ENCODE measurements at regions not wholly inside any gene's neighbourhood (a gene's known extent, or its start where the extent isn't known, plus 50 kb on each side); places are given as distances from the start of the nearest gene placed in this dataset.

GRCh38 chr2:15034246-15034645 is 401.7 kb downstream of the LRATD1 start (continued):
- TF ChIP-seq OSR2 (tag by site-specific recombination; IDR thresholded peaks at IDR 0.05) (no peak), ZNF184 (tag by site-specific recombination; IDR thresholded peaks at IDR 0.05) (no peak), KLF10 (tag by site-specific recombination; IDR thresholded peaks at IDR 0.05) (no peak), ZNF341 (tag by site-specific recombination; IDR thresholded peaks at IDR 0.05; ENCODE audit: low read depth) (no peak), SCRT1 (tag by site-specific recombination; IDR thresholded peaks at IDR 0.05; ENCODE audit: borderline replicate concordance) (no peak), ZNF785 (tag by site-specific recombination; IDR thresholded peaks at IDR 0.05) (no peak), ZIC2 (tag by site-specific recombination; IDR thresholded peaks at IDR 0.05) (no peak), KLF9 (tag by site-specific recombination; IDR thresholded peaks at IDR 0.05; ENCODE audit: low read depth) (no peak)
- TF ChIP-seq, protein P1, sequence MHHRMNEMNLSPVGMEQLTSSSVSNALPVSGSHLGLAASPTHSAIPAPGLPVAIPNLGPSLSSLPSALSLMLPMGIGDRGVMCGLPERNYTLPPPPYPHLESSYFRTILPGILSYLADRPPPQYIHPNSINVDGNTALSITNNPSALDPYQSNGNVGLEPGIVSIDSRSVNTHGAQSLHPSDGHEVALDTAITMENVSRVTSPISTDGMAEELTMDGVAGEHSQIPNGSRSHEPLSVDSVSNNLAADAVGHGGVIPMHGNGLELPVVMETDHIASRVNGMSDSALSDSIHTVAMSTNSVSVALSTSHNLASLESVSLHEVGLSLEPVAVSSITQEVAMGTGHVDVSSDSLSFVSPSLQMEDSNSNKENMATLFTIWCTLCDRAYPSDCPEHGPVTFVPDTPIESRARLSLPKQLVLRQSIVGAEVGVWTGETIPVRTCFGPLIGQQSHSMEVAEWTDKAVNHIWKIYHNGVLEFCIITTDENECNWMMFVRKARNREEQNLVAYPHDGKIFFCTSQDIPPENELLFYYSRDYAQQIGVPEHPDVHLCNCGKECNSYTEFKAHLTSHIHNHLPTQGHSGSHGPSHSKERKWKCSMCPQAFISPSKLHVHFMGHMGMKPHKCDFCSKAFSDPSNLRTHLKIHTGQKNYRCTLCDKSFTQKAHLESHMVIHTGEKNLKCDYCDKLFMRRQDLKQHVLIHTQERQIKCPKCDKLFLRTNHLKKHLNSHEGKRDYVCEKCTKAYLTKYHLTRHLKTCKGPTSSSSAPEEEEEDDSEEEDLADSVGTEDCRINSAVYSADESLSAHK (tag by site-specific recombination; IDR thresholded peaks at IDR 0.05) = no peak
- TF ChIP-seq, protein P2, sequence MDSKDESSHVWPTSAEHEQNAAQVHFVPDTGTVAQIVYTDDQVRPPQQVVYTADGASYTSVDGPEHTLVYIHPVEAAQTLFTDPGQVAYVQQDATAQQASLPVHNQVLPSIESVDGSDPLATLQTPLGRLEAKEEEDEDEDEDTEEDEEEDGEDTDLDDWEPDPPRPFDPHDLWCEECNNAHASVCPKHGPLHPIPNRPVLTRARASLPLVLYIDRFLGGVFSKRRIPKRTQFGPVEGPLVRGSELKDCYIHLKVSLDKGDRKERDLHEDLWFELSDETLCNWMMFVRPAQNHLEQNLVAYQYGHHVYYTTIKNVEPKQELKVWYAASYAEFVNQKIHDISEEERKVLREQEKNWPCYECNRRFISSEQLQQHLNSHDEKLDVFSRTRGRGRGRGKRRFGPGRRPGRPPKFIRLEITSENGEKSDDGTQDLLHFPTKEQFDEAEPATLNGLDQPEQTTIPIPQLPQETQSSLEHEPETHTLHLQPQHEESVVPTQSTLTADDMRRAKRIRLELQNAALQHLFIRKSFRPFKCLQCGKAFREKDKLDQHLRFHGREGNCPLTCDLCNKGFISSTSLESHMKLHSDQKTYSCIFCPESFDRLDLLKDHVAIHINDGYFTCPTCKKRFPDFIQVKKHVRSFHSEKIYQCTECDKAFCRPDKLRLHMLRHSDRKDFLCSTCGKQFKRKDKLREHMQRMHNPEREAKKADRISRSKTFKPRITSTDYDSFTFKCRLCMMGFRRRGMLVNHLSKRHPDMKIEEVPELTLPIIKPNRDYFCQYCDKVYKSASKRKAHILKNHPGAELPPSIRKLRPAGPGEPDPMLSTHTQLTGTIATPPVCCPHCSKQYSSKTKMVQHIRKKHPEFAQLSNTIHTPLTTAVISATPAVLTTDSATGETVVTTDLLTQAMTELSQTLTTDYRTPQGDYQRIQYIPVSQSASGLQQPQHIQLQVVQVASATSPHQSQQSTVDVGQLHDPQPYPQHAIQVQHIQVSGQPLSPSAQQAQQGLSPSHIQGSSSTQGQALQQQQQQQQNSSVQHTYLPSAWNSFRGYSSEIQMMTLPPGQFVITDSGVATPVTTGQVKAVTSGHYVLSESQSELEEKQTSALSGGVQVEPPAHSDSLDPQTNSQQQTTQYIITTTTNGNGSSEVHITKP (tag by site-specific recombination; IDR thresholded peaks at IDR 0.05) = no peak

DNA sequence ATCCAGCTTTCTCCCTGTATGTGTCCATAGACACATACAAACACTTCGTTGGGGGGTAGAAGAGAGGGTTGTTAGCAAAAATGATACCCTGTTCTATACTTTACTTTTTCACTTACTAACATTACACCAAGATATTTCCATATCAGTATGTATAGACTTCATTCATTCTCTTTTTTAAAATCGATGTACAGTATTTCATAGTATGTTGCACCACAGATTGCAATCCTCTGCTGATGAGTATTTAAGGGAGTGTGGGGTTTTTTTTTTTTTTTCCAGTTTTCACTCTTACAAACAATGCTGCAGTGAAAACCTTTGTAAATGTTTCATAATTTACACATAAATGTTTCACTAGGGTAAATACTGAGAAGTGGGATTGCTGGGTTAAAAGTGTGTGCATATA is 402.3 kb downstream of the LRATD1 start:
- no peaks in the 10 kb centered on the region for H3K36me3 ChIP-seq (ENCODE audit: control insufficient read depth in 2 of 2, insufficient read depth in 1 of 2, low read length in 2 of 2)
- H3K9me3 ChIP-seq (ENCODE audit: control insufficient read depth, insufficient read depth, low read depth, low read length) = no peaks in the 10 kb centered on the region
- ChIA-PET POLR2A (no interaction called here), CTCF (interaction anchor here (1.0 kb wide), 1 partner anchor 131 kb away, joined by 4 read pairs; no protein-coding TSS in a partner anchor)
- H3K4me1 ChIP-seq (ENCODE audit: control insufficient read depth, insufficient read depth, low read length) = no peaks in the 10 kb centered on the region
- H3K4me3 ChIP-seq (ENCODE audit: low read depth, low read length) = no peak overlapping the region
- no peak overlapping the region for H3K27ac ChIP-seq (ENCODE audit: extremely low read depth, low read depth, low read length)
- TF ChIP-seq ZNF530 (tag by site-specific recombination; IDR thresholded peaks at IDR 0.05; ENCODE audit: low read depth) (no peak), ZNF350 (tag by site-specific recombination; IDR thresholded peaks at IDR 0.05) (no peak), ZNF585B (tag by site-specific recombination; IDR thresholded peaks at IDR 0.05) (no peak), ZNF837 (tag by site-specific recombination; IDR thresholded peaks at IDR 0.05) (no peak), MYNN (tag by site-specific recombination; IDR thresholded peaks at IDR 0.05; ENCODE audit: borderline replicate concordance) (no peak), ZNF19 (tag by site-specific recombination; IDR thresholded peaks at IDR 0.05; ENCODE audit: low read depth) (no peak), ZNF513 (tag by site-specific recombination; IDR thresholded peaks at IDR 0.05) (no peak), ZNF623 (tag by site-specific recombination; IDR thresholded peaks at IDR 0.05) (no peak), ZNF18 (tag by site-specific recombination; IDR thresholded peaks at IDR 0.05) (no peak), ZNF48 (tag by site-specific recombination; IDR thresholded peaks at IDR 0.05) (no peak)
- TF ChIP-seq, protein P3, sequence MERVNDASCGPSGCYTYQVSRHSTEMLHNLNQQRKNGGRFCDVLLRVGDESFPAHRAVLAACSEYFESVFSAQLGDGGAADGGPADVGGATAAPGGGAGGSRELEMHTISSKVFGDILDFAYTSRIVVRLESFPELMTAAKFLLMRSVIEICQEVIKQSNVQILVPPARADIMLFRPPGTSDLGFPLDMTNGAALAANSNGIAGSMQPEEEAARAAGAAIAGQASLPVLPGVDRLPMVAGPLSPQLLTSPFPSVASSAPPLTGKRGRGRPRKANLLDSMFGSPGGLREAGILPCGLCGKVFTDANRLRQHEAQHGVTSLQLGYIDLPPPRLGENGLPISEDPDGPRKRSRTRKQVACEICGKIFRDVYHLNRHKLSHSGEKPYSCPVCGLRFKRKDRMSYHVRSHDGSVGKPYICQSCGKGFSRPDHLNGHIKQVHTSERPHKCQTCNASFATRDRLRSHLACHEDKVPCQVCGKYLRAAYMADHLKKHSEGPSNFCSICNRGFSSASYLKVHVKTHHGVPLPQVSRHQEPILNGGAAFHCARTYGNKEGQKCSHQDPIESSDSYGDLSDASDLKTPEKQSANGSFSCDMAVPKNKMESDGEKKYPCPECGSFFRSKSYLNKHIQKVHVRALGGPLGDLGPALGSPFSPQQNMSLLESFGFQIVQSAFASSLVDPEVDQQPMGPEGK (tag by site-specific recombination; IDR thresholded peaks at IDR 0.05) = no peak
- TF ChIP-seq, protein P4, sequence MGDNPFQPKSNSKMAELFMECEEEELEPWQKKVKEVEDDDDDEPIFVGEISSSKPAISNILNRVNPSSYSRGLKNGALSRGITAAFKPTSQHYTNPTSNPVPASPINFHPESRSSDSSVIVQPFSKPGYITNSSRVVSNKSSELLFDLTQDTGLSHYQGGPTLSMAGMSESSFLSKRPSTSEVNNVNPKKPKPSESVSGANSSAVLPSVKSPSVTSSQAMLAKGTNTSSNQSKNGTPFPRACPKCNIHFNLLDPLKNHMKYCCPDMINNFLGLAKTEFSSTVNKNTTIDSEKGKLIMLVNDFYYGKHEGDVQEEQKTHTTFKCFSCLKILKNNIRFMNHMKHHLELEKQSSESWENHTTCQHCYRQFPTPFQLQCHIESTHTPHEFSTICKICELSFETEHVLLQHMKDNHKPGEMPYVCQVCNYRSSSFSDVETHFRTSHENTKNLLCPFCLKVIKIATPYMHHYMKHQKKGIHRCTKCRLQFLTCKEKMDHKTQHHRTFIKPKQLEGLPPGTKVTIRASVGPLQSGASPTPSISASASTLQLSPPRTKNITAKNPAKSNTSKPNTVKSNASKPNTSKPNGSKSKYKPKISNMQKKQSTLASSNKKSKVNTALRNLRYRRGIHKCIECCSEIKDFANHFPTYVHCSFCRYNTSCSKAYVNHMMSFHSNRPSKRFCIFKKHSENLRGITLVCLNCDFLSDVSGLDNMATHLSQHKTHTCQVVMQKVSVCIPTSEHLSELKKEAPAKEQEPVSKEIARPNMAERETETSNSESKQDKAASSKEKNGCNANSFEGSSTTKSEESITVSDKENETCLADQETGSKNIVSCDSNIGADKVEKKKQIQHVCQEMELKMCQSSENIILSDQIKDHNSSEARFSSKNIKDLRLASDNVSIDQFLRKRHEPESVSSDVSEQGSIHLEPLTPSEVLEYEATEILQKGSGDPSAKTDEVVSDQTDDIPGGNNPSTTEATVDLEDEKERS (tag by site-specific recombination; IDR thresholded peaks at IDR 0.05) = no peak

Measured in HEK293 (cell line).